HCT116 (cell line): ENCODE measurements at regions not wholly inside any gene's neighbourhood (a gene's known extent, or its start where the extent isn't known, plus 50 kb on each side); places are given as distances from the start of the nearest gene placed in this dataset.

ENCODE experiments used
- ATAC-seq: fragments of 200-7000 bp; cut with Tn5 transposase; 2 replicates; pipeline ENCODE4 v1.9.1; 2020; ENCODE audit warnings: mild to moderate bottlenecking, moderate library complexity
- BruUV-seq: library from RNA; stranded (reverse); fragments of 400-500 nt; replicated peaks from 2 replicates; lab custom pipeline; 2021; lab: Mats Ljungman, UMichigan
- CTCF ChIA-PET: fragments of 300-600 bp; sonication (Branson Sonifier 250); formaldehyde crosslinking; loops from one replicate; lab custom pipeline; 2021; ENCODE audit warnings: antibody characterized with exemption; lab: Charles Lee
- POLR2A ChIA-PET: fragments of 300-600, 350-600 bp; sonication (Branson Sonifier 250); formaldehyde crosslinking; loops from one replicate; lab custom pipeline; 2021; ENCODE audit warnings: antibody characterized with exemption; lab: Charles Lee
- RAD21 ChIA-PET, 2 experiments: fragments of 300-600 bp; sonication (Branson Sonifier 250); formaldehyde crosslinking; loops; one replicate each; lab custom pipeline; 2023; ENCODE audit warnings: low total read pairs in 2 of 2; ENCODE audit not compliant: uncharacterized antibody in 2 of 2, unreplicated experiment in 2 of 2, low non-redundant PET in 1 of 2; lab: Charles Lee
- DNase-seq: peaks from one replicate; pipeline ENCODE4 v3.0.0-alpha.2; 2010; ENCODE audit warnings: low read depth, low spot score
- H2AFZ ChIP-seq: fragments of 200-600 bp; shearing (Covaris generic), sonication (generic); 2 replicates; pipeline ENCODE4 v1.6.1; 2017; ENCODE audit warnings: low read depth, mixed run types, mixed read lengths, antibody characterized with exemption, low read length; ENCODE audit not compliant: poor library complexity, severe bottlenecking
- H3K27ac ChIP-seq: 2 replicates; pipeline ENCODE4 v1.5.1; 2012; ENCODE audit warnings: low read depth, low read length
- H3K27me3 ChIP-seq: fragments of 200-600 bp; sonication (generic); 2 replicates; pipeline ENCODE4 v1.6.1; 2016; ENCODE audit warnings: mixed run types, low read length, mixed read lengths; ENCODE audit not compliant: insufficient read depth
- H3K36me3 ChIP-seq, 2 experiments: fragments of 200-500 bp in 1 of 2; fragments of 200-600 bp in 1 of 2; sonication (Bioruptor generic) in 1 of 2; sonication (generic) in 1 of 2; 2 replicates each; pipeline versions ENCODE4 v1.5.1 to v1.6.1; 2014 to 2016; ENCODE audit warnings: low read length in 2 of 2, inconsistent platforms in 1 of 2, mixed read lengths in 1 of 2, mixed run types in 1 of 2; ENCODE audit not compliant: insufficient read depth in 2 of 2, control insufficient read depth in 1 of 2
- H3K4me1 ChIP-seq, 2 experiments: fragments of 200-600 bp in 1 of 2; sonication (generic) in 1 of 2; 2 replicates each; pipeline versions ENCODE4 v1.5.1 to v1.6.1; 2012 to 2017; ENCODE audit warnings: low read length in 2 of 2, inconsistent platforms in 1 of 2, mild to moderate bottlenecking in 1 of 2, mixed read lengths in 1 of 2, mixed run types in 1 of 2, moderate library complexity in 1 of 2; ENCODE audit not compliant: insufficient read depth in 2 of 2, control insufficient read depth in 1 of 2
- H3K4me2 ChIP-seq: fragments of 200-600 bp; sonication (generic); 2 replicates; pipeline ENCODE4 v1.6.1; 2017; ENCODE audit warnings: mixed run types, low read length, mixed read lengths
- H3K4me3 ChIP-seq, 2 experiments: fragments of 200-600 bp in 1 of 2; sonication (generic) in 1 of 2; replicated peaks in 1 of 2; 2 replicates each; pipeline ENCODE4 v1.5.1; 2011 to 2016; ENCODE audit warnings: low read length in 2 of 2, control low read depth in 1 of 2, low read depth in 1 of 2, mild to moderate bottlenecking in 1 of 2, mixed read lengths in 1 of 2, mixed run types in 1 of 2
- H3K79me2 ChIP-seq: fragments of 200-600 bp; sonication (generic); 2 replicates; pipeline ENCODE4 v1.6.1; 2017; ENCODE audit warnings: mild to moderate bottlenecking, mixed run types, low read length, moderate library complexity, mixed read lengths; ENCODE audit not compliant: insufficient read depth
- H3K9ac ChIP-seq: fragments of 200-600 bp; sonication (generic); 2 replicates; pipeline ENCODE4 v1.6.1; 2016; ENCODE audit warnings: low read length, mixed read lengths
- H3K9me2 ChIP-seq: fragments of 200-600 bp; sonication (generic), shearing (Covaris generic); 2 replicates; pipeline ENCODE4 v1.6.1; 2017; ENCODE audit warnings: mixed run types, mild to moderate bottlenecking, moderate library complexity; ENCODE audit not compliant: insufficient read depth
- H3K9me3 ChIP-seq, 2 experiments: fragments of 200-500 bp in 1 of 2; fragments of 200-600 bp in 1 of 2; sonication (Bioruptor generic) in 1 of 2; sonication (generic) in 1 of 2; 2 replicates each; pipeline ENCODE4 v1.6.1; 2014 to 2017; ENCODE audit warnings: low read length in 2 of 2, mixed read lengths in 2 of 2, inconsistent platforms in 1 of 2, low read depth in 1 of 2, mild to moderate bottlenecking in 1 of 2, mixed run types in 1 of 2, moderate library complexity in 1 of 2; ENCODE audit not compliant: control insufficient read depth in 1 of 2, insufficient read depth in 1 of 2
- H4K20me1 ChIP-seq: fragments of 200-600 bp; sonication (generic), shearing (Covaris generic); 2 replicates; pipeline ENCODE4 v1.6.1; 2017; ENCODE audit warnings: mixed run types, mild to moderate bottlenecking, moderate library complexity; ENCODE audit not compliant: insufficient read depth
- CBX3 ChIP-seq: IDR thresholded peaks from 2 replicates; pipeline ENCODE4 v1.6.1; 2012; ENCODE audit warnings: low read depth
- CEBPB ChIP-seq: IDR thresholded peaks from 2 replicates; pipeline ENCODE4 v1.6.1; 2012; ENCODE audit warnings: low read depth
- CTCF ChIP-seq, 3 experiments: fragments of 200-600 bp in 1 of 3; sonication (generic) in 1 of 3; IDR thresholded peaks in 2 of 3; conservative IDR thresholded peaks in 1 of 3; 2 replicates each; pipeline ENCODE4 v1.5.1; 2012 to 2017; ENCODE audit warnings: low read depth in 2 of 3, low read length in 2 of 3, antibody characterized with exemption in 1 of 3, borderline replicate concordance in 1 of 3, control low read depth in 1 of 3, mild to moderate bottlenecking in 1 of 3, mixed read lengths in 1 of 3, mixed run types in 1 of 3, moderate library complexity in 1 of 3; ENCODE audit not compliant: insufficient read depth in 1 of 3
- EGR1 ChIP-seq: IDR thresholded peaks from 2 replicates; pipeline ENCODE4 v1.6.1; 2012; ENCODE audit warnings: low read depth
- EZH2phosphoT487 ChIP-seq: fragments of 200-600 bp; IDR thresholded peaks from 2 replicates; pipeline ENCODE4 v1.6.1; 2018; ENCODE audit warnings: antibody characterized with exemption, borderline replicate concordance
- JUND ChIP-seq: IDR thresholded peaks from 2 replicates; pipeline ENCODE4 v1.6.1; 2012
- MAX ChIP-seq: IDR thresholded peaks from 2 replicates; pipeline ENCODE4 v1.6.1; 2012
- POLR2AphosphoS5 ChIP-seq: IDR thresholded peaks from 2 replicates; pipeline ENCODE4 v1.6.1; 2011; ENCODE audit warnings: mild to moderate bottlenecking, low read depth, low read length, moderate library complexity
- RAD21 ChIP-seq: IDR thresholded peaks from 2 replicates; pipeline ENCODE4 v1.6.1; 2012; ENCODE audit warnings: low read depth, mild to moderate bottlenecking
- REST ChIP-seq: IDR thresholded peaks from 2 replicates; pipeline ENCODE4 v1.6.1; 2012; ENCODE audit warnings: low read depth
- SIN3A ChIP-seq: IDR thresholded peaks from 2 replicates; pipeline ENCODE4 v1.6.1; 2012; ENCODE audit warnings: low read depth
- SP1 ChIP-seq: IDR thresholded peaks from 2 replicates; pipeline ENCODE4 v1.6.1; 2012; ENCODE audit warnings: low read depth
- TCF7L2 ChIP-seq: IDR thresholded peaks from 2 replicates; pipeline ENCODE4 v1.7.0; 2011; ENCODE audit warnings: borderline replicate concordance, inconsistent platforms; ENCODE audit not compliant: insufficient read depth, insufficient read length; ENCODE audit errors: extremely low read depth
- YY1 ChIP-seq: IDR thresholded peaks from 2 replicates; pipeline ENCODE4 v1.6.1; 2011; ENCODE audit warnings: low read length, low read depth, moderate library complexity, mild to moderate bottlenecking; ENCODE audit not compliant: insufficient replicate concordance; ENCODE audit errors: extremely low read depth
- ZNF274 ChIP-seq: fragments of 200-500 bp; sonication (Bioruptor generic); IDR thresholded peaks from 2 replicates; pipeline ENCODE4 v1.6.1; 2014; ENCODE audit warnings: mild to moderate bottlenecking, low read depth, low read length, inconsistent platforms
- intact Hi-C: fragments of 100-400 bp; cut with micrococcal nuclease; formaldehyde crosslinking; loops from 2 replicates; pipeline ENCODE4 v1.10.0; 2022

GRCh38 chr13:80548915-80549314, 208.0 kb upstream of the SPRY2 start:
- ChIA-PET POLR2A (no interaction called here), CTCF (no interaction called here), RAD21 (no interaction called here)
- no peak for TF ChIP-seq RAD21
- TF ChIP-seq CEBPB = no peak
- TF ChIP-seq SIN3A = no peak
- no peak for TF ChIP-seq EGR1
- no peak for TF ChIP-seq CTCF (IDR thresholded peaks at IDR 0.05 in 2 of 3, conservative IDR thresholded peaks at IDR 0.05 in 1 of 3; ENCODE audit: borderline replicate concordance in 1 of 3, insufficient read depth in 1 of 3, low read depth in 2 of 3, low read length in 2 of 3)
- TF ChIP-seq JUND = no peak
- TF ChIP-seq POLR2AphosphoS5 = no peak
- no peak for TF ChIP-seq EZH2phosphoT487
- TF ChIP-seq TCF7L2 = no peak
- no peak for TF ChIP-seq REST
- no peak for TF ChIP-seq CBX3
- TF ChIP-seq YY1 = no peak
- no peak for TF ChIP-seq SP1
- TF ChIP-seq MAX = no peak
- no peak for TF ChIP-seq ZNF274
- Histone ChIP-seq H3K4me1 (no peaks in the 10 kb centered on the region), H3K9me3 (no peaks in the 10 kb centered on the region), H2AFZ (no peak overlapping the region), H4K20me1 (no peaks in the 10 kb centered on the region), H3K36me3 (no peaks in the 10 kb centered on the region), H3K9me2 (no peaks in the 10 kb centered on the region), H3K27ac (no peak overlapping the region), H3K27me3 (no peaks in the 10 kb centered on the region), H3K79me2 (no peaks in the 10 kb centered on the region), H3K4me2 (no peak overlapping the region), H3K9ac (no peak overlapping the region), H3K4me3 (no peak overlapping the region)
- intact Hi-C loops = no loop called here
- ATAC-seq (no peak), DNase-seq (no peak)
- BruUV-seq = no TSS peak
